Uterus (tissue), 2 donors: ENCODE measurements at regions not wholly inside any gene's neighbourhood (a gene's known extent, or its start where the extent isn't known, plus 50 kb on each side); places are given as distances from the start of the nearest gene placed in this dataset.

Experiments
- CTCF ChIP-seq, 4 experiments: fragments of 200-600 bp in 2 of 4; fragments of 450-650 bp in 2 of 4; sonication (generic) in 2 of 4; IDR thresholded peaks; one replicate each; pipeline ENCODE4 v1.5.1; 2016 to 2019; ENCODE audit warnings: antibody characterized with exemption in 4 of 4, mild to moderate bottlenecking in 2 of 4, moderate library complexity in 1 of 4
- POLR2A ChIP-seq, 2 donors: fragments of 450-650 bp; IDR thresholded peaks; one replicate each; pipeline ENCODE4 v1.6.1; 2016; ENCODE audit warnings: antibody characterized with exemption in 2 of 2, mild to moderate bottlenecking in 1 of 2, moderate library complexity in 1 of 2

- no peak for TF ChIP-seq CTCF (IDR thresholded peaks at IDR 0.05)
- TF ChIP-seq POLR2A (IDR thresholded peaks at IDR 0.05): no peak
Measured at GRCh38 chr7:136637813-136638212, 230.6 kb upstream of the CHRM2 start.
